K562 (cell line): ENCODE measurements at regions not wholly inside any gene's neighbourhood (a gene's known extent, or its start where the extent isn't known, plus 50 kb on each side); places are given as distances from the start of the nearest gene placed in this dataset.

Source experiments
- ATAC-seq: fragments of 200-7000 bp; cut with Tn5 transposase; 3 replicates; pipeline ENCODE4 v1.9.1; 2020; ENCODE audit warnings: moderate library complexity
- BruUV-seq: library from RNA; stranded (reverse); fragments of 400-500 nt; replicated peaks from 2 replicates; lab custom pipeline; 2021; lab: Mats Ljungman, UMichigan
- CTCF ChIA-PET: fragments of 300-600 bp; formaldehyde crosslinking; extraction: SDS; loops from one replicate; lab custom pipeline; 2021; ENCODE audit warnings: low intra/inter-chr PET ratio; lab: Yijun Ruan, JAX
- POLR2A ChIA-PET: fragments of 300-600, 350-650 bp; sonication (Branson Sonifier 250); formaldehyde crosslinking; extraction: SDS; loops from one replicate; lab custom pipeline; 2021; ENCODE audit warnings: antibody characterized with exemption, inconsistent platforms; lab: Yijun Ruan, JAX
- DNase-seq, 4 experiments: peaks; one replicate each; pipeline versions ENCODE4 v3.0.0 to v3.0.0-alpha.2; 2011 to 2018; ENCODE audit warnings: low spot score in 3 of 4, mixed read lengths in 3 of 4; ENCODE audit errors: extremely low read depth in 1 of 4
- FAIRE-seq: peaks from 2 replicates; lab custom pipeline; 2011; peaks lifted over from hg19 to GRCh38; lab: Jason Lieb, UNC
- H2AFZ ChIP-seq: 2 replicates; pipeline ENCODE4 v1.6.0; 2011; ENCODE audit warnings: low read depth, low read length, control low read depth, inconsistent platforms
- H3K27ac ChIP-seq: fragments of 200-600 bp; 3 replicates; pipeline ENCODE4 v1.8.0; 2011; ENCODE audit warnings: low read depth, mild to moderate bottlenecking, control low read depth, inconsistent platforms, low read length, moderate library complexity, mixed read lengths; ENCODE audit errors: extremely low read depth
- H3K27me3 ChIP-seq, 2 experiments: fragments of 300-600 bp in 1 of 2; 2 replicates in 1 of 2; 3 replicates in 1 of 2; pipeline versions ENCODE4 v1.6.0 to v1.8.0; 2011; ENCODE audit warnings: inconsistent platforms in 2 of 2, low read length in 2 of 2, mild to moderate bottlenecking in 1 of 2, mixed read lengths in 1 of 2, moderate library complexity in 1 of 2; ENCODE audit not compliant: control insufficient read depth in 2 of 2, insufficient read depth in 2 of 2
- H3K36me3 ChIP-seq: fragments of 300-600 bp; 3 replicates; pipeline ENCODE4 v1.8.0; 2011; ENCODE audit warnings: mild to moderate bottlenecking, low read length, inconsistent platforms; ENCODE audit not compliant: control insufficient read depth, insufficient read depth
- H3K4me1 ChIP-seq, 2 experiments: fragments of 200-600 bp in 1 of 2; replicated peaks in 1 of 2; 2 replicates in 1 of 2; 3 replicates in 1 of 2; pipeline versions ENCODE4 v1.5.1 to v1.8.0; 2011; ENCODE audit warnings: inconsistent platforms in 2 of 2, low read length in 2 of 2, mild to moderate bottlenecking in 1 of 2, mixed read lengths in 1 of 2, moderate library complexity in 1 of 2; ENCODE audit not compliant: control insufficient read depth in 2 of 2, insufficient read depth in 2 of 2
- H3K4me2 ChIP-seq: 2 replicates; pipeline ENCODE4 v1.6.1; 2011; ENCODE audit warnings: low read length, control low read depth, inconsistent platforms, mixed read lengths; ENCODE audit not compliant: insufficient read depth
- H3K4me3 ChIP-seq: fragments of 200-600 bp; sonication (generic), shearing (Covaris generic); 2 replicates; pipeline ENCODE4 v1.5.1; 2016; ENCODE audit warnings: control low read depth, inconsistent platforms
- H3K79me2 ChIP-seq: fragments of 200-600 bp; 3 replicates; pipeline ENCODE4 v1.8.0; 2011; ENCODE audit warnings: low read length, inconsistent platforms; ENCODE audit not compliant: control insufficient read depth, insufficient read depth
- H3K9ac ChIP-seq, 2 experiments: 2 replicates each; pipeline versions ENCODE4 v1.6.0 to v1.6.1; 2011; ENCODE audit warnings: low read depth in 2 of 2, low read length in 2 of 2, control low read depth in 1 of 2, inconsistent platforms in 1 of 2, mild to moderate bottlenecking in 1 of 2, mixed read lengths in 1 of 2; ENCODE audit not compliant: insufficient read depth in 1 of 2
- H3K9me1 ChIP-seq: one replicate; pipeline ENCODE4 v1.6.0; 2011; ENCODE audit warnings: inconsistent platforms, mild to moderate bottlenecking, low read length, moderate library complexity; ENCODE audit not compliant: control insufficient read depth, insufficient read depth
- H3K9me3 ChIP-seq: replicated peaks from 2 replicates; pipeline ENCODE4 v1.5.1; 2011; ENCODE audit warnings: low read depth, low read length, inconsistent platforms; ENCODE audit not compliant: control insufficient read depth, insufficient read depth
- H4K20me1 ChIP-seq: replicated peaks from 2 replicates; pipeline ENCODE4 v1.6.1; 2011; ENCODE audit warnings: low read length, inconsistent platforms, mixed read lengths; ENCODE audit not compliant: control insufficient read depth, insufficient read depth
- CEBPZ ChIP-seq: fragments of 150-350 bp; IDR thresholded peaks from 2 replicates; pipeline ENCODE4 v1.6.1; 2014; ENCODE audit warnings: low read depth, mild to moderate bottlenecking, low read length, borderline replicate concordance
- EGR1 ChIP-seq: fragments of 450-650 bp; conservative IDR thresholded peaks from 2 replicates; pipeline ENCODE4 v1.6.1; 2017; ENCODE audit warnings: mild to moderate bottlenecking
- HEY1 ChIP-seq: fragments of 250-450 bp; sonication (Bioruptor Pico); IDR thresholded peaks from 2 replicates; pipeline ENCODE4 v1.5.0; 2020; ENCODE audit warnings: mild to moderate bottlenecking, moderate library complexity, borderline replicate concordance
- HLTF ChIP-seq: fragments of 450-650 bp; IDR thresholded peaks from 2 replicates; pipeline ENCODE4 v1.6.1; 2016
- MIER1 ChIP-seq: fragments of 450-650 bp; IDR thresholded peaks from 2 replicates; pipeline ENCODE4 v1.6.1; 2016; ENCODE audit warnings: antibody characterized with exemption, mild to moderate bottlenecking, low read depth
- RFX7 ChIP-seq: fragments of 250-450 bp; sonication (Bioruptor Pico); IDR thresholded peaks from 2 replicates; pipeline ENCODE4 v1.5.1; 2021; ENCODE audit warnings: mild to moderate bottlenecking
- SIX5 ChIP-seq, 2 experiments: IDR thresholded peaks; 2 replicates each; pipeline ENCODE4 v1.6.1; 2011; ENCODE audit warnings: low read length in 2 of 2, borderline replicate concordance in 1 of 2, low read depth in 1 of 2, mild to moderate bottlenecking in 1 of 2, moderate library complexity in 1 of 2; ENCODE audit not compliant: insufficient read depth in 1 of 2
- SMAD2 ChIP-seq: fragments of 150-350 bp; IDR thresholded peaks from 2 replicates; pipeline ENCODE4 v1.6.1; 2014; ENCODE audit warnings: low read depth, mild to moderate bottlenecking, low read length
- SMARCC2 ChIP-seq: fragments of 450-650 bp; IDR thresholded peaks from 2 replicates; pipeline ENCODE4 v1.6.1; 2017; ENCODE audit warnings: antibody characterized with exemption, moderate library complexity, mild to moderate bottlenecking, low read depth
- SOX6 ChIP-seq: fragments of 450-650 bp; IDR thresholded peaks from 2 replicates; pipeline ENCODE4 v1.6.1; 2014; ENCODE audit warnings: mild to moderate bottlenecking
- SRSF3 ChIP-seq: fragments of 200-400 bp; formaldehyde crosslinking; IDR thresholded peaks from 2 replicates; pipeline ENCODE4 v1.6.1; 2016; ENCODE audit warnings: mild to moderate bottlenecking, low read length, moderate library complexity; ENCODE audit not compliant: insufficient read depth
- ZNF311 ChIP-seq: fragments of 250-450 bp; sonication (Bioruptor Pico); IDR thresholded peaks from 2 replicates; pipeline ENCODE4 v1.4.0; 2020; ENCODE audit warnings: mild to moderate bottlenecking, moderate library complexity
- WGBS: fragments of 100-300 bp; shearing (Covaris generic); methylation state at CpG from one replicate; pipeline ENCODE4 v1.1.6; 2016; ENCODE audit warnings: low coverage, mixed read lengths; ENCODE audit not compliant: insufficient coverage; ENCODE audit errors: missing lambda C conversion rate; 5-methylcytosine and 5-hydroxymethylcytosine counted together
- in situ Hi-C: fragments of 300-500 bp; cut with MboI; formaldehyde crosslinking; loops from 4 replicates; pipeline ENCODE4 v1.15.0; 2018; ENCODE audit warnings: inconsistent platforms, mixed read lengths
- intact Hi-C: fragments of 100-400 bp; cut with micrococcal nuclease; formaldehyde crosslinking; loops from 2 replicates; pipeline ENCODE4 v1.14.2; 2022

- FAIRE-seq (no peak), DNase-seq (no peak), ATAC-seq (no peak)
- peaks cover 0 to 15% of the 10 kb centered on the region in 2 experiments; a peak in 2 of 5 replicates for H3K4me1 ChIP-seq
- H3K9me3 ChIP-seq, result no peaks in the 10 kb centered on the region
- WGBS, result 2% methylated on average over 8 of the region's 9 CpGs
- H3K9me1 ChIP-seq, result no peaks in the 10 kb centered on the region
- H3K79me2 ChIP-seq, result no peaks in the 10 kb centered on the region
- no peak overlapping the region for H2AFZ ChIP-seq
- intact Hi-C loops (no loop called here), in situ Hi-C loops (no loop called here)
- ChIA-PET POLR2A (interaction anchor here (0.6 kb wide), 1 partner anchor 244 kb away, joined by 3 read pairs; no protein-coding TSS in a partner anchor), CTCF (no interaction called here)
- no peaks in the 10 kb centered on the region for H3K36me3 ChIP-seq
- no peak for TF ChIP-seq MIER1
- no peak for TF ChIP-seq SMAD2
- TF ChIP-seq SMARCC2, result no peak
- TF ChIP-seq EGR1, result no peak
- no peak for TF ChIP-seq SRSF3
- H3K9ac ChIP-seq, result no peak overlapping the region
- no peak overlapping the region for H3K4me3 ChIP-seq
- H3K27me3 ChIP-seq, result peaks cover 51 to 84% of the 10 kb centered on the region in 2 experiments; a peak in 4 of 5 replicates
- no peak overlapping the region for H3K4me2 ChIP-seq
- no TSS peak for BruUV-seq
- H4K20me1 ChIP-seq, result no peaks in the 10 kb centered on the region; the same call in 1 of the 2 replicates
- no peak overlapping the region for H3K27ac ChIP-seq
Measured at GRCh38 chr6:169844946-169845345, 93.5 kb downstream of the ERMARD start.

- WGBS, result 0% methylated on average over 6 of the region's 6 CpGs
- Histone ChIP-seq H3K27ac (no peak overlapping the region), H4K20me1 (no peaks in the 10 kb centered on the region; the same call in 1 of the 2 replicates), H3K27me3 (peaks cover 43 to 78% of the 10 kb centered on the region in 2 experiments; a peak in 4 of 5 replicates), H3K4me2 (no peak overlapping the region), H3K4me1 (peaks cover 0 to 12% of the 10 kb centered on the region in 2 experiments; a peak in 2 of 5 replicates), H3K9me1 (no peaks in the 10 kb centered on the region), H3K9me3 (no peaks in the 10 kb centered on the region), H3K9ac (no peak overlapping the region), H3K79me2 (no peaks in the 10 kb centered on the region), H2AFZ (no peak overlapping the region), H3K36me3 (no peaks in the 10 kb centered on the region), H3K4me3 (no peak overlapping the region)
- BruUV-seq, result no TSS peak
- no peak for DNase-seq
- ATAC-seq, result no peak
- CTCF ChIA-PET, result no interaction called here
- no peak for FAIRE-seq
- in situ Hi-C loops, result no loop called here
- POLR2A ChIA-PET, result no interaction called here
- intact Hi-C loops, result no loop called here
- no peak for TF ChIP-seq ZNF311 (CRISPR knock-in tag)
- TF ChIP-seq CEBPZ, result no peak
- TF ChIP-seq SOX6, result no peak
- TF ChIP-seq HLTF, result no peak
- no peak for TF ChIP-seq HEY1 (CRISPR knock-in tag)
- TF ChIP-seq RFX7 (CRISPR knock-in tag), result no peak
- no peak for TF ChIP-seq SIX5 (IDR thresholded peaks at IDR 0.05; ENCODE audit: borderline replicate concordance in 1 of 2, insufficient read depth in 1 of 2, low read depth in 1 of 2, low read length in 2 of 2)
Measured at GRCh38 chr6:169843991-169844390, 92.6 kb downstream of the ERMARD start.
